NB4 (cell line): ENCODE measurements at regions not wholly inside any gene's neighbourhood (a gene's known extent, or its start where the extent isn't known, plus 50 kb on each side); places are given as distances from the start of the nearest gene placed in this dataset.

Experiments used
- CTCF ChIP-seq: IDR thresholded peaks from one replicate; pipeline ENCODE4 v1.5.1; 2012; ENCODE audit warnings: low read depth, low read length
- POLR2A ChIP-seq: IDR thresholded peaks from 2 replicates; pipeline ENCODE4 v1.6.1; 2011; ENCODE audit warnings: mild to moderate bottlenecking; ENCODE audit not compliant: insufficient read length; ENCODE audit errors: extremely low read depth

- TF ChIP-seq CTCF: no peak
- TF ChIP-seq POLR2A: no peak
Measured at GRCh38 chr7:68925241-68925640, 673.0 kb upstream of the AUTS2 start.
